ENCODE measurements at regions not wholly inside any gene's neighbourhood (a gene's known extent, or its start where the extent isn't known, plus 50 kb on each side); places are given as distances from the start of the nearest gene placed in this dataset.

- no peak for TF ChIP-seq ZFP3 (CRISPR knock-in tag; IDR thresholded peaks at IDR 0.05)
- no peak for TF ChIP-seq TSHZ2 (CRISPR knock-in tag; IDR thresholded peaks at IDR 0.05)
- TF ChIP-seq, protein P1, sequence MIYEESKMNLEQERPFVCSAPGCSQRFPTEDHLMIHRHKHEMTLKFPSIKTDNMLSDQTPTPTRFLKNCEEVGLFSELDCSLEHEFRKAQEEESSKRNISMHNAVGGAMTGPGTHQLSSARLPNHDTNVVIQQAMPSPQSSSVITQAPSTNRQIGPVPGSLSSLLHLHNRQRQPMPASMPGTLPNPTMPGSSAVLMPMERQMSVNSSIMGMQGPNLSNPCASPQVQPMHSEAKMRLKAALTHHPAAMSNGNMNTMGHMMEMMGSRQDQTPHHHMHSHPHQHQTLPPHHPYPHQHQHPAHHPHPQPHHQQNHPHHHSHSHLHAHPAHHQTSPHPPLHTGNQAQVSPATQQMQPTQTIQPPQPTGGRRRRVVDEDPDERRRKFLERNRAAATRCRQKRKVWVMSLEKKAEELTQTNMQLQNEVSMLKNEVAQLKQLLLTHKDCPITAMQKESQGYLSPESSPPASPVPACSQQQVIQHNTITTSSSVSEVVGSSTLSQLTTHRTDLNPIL (CRISPR knock-in tag; IDR thresholded peaks at IDR 0.05; ENCODE audit: low read depth): no peak
- TF ChIP-seq BACH2 (CRISPR knock-in tag; IDR thresholded peaks at IDR 0.05; ENCODE audit: borderline replicate concordance): no peak
Measured at GRCh38 chr5:113660706-113661250, 147.3 kb downstream of the YTHDC2 start.

Data from SK-N-SH treated with all-trans-retinoic acid at 6 μM for 48 hours (cell line).